Ishikawa (cell line): ENCODE measurements at regions not wholly inside any gene's neighbourhood (a gene's known extent, or its start where the extent isn't known, plus 50 kb on each side); places are given as distances from the start of the nearest gene placed in this dataset.

Source experiments
- CEBPB ChIP-seq: IDR thresholded peaks from 2 replicates; pipeline ENCODE4 v1.6.1; 2012
- CREB1 ChIP-seq: IDR thresholded peaks from 2 replicates; pipeline ENCODE4 v1.6.1; 2012; ENCODE audit warnings: low read depth
- EGR1 ChIP-seq: IDR thresholded peaks from 2 replicates; pipeline ENCODE4 v1.6.1; 2012
- EP300 ChIP-seq: IDR thresholded peaks from 2 replicates; pipeline ENCODE4 v1.6.1; 2012; ENCODE audit warnings: borderline replicate concordance
- FOXM1 ChIP-seq: IDR thresholded peaks from 2 replicates; pipeline ENCODE4 v1.6.1; 2012; ENCODE audit warnings: low read depth, borderline replicate concordance
- MAX ChIP-seq: IDR thresholded peaks from 2 replicates; pipeline ENCODE4 v1.6.1; 2012
- NFIC ChIP-seq: IDR thresholded peaks from 2 replicates; pipeline ENCODE4 v1.6.1; 2012
- RAD21 ChIP-seq: IDR thresholded peaks from 2 replicates; pipeline ENCODE4 v1.6.1; 2012; ENCODE audit warnings: low read depth
- REST ChIP-seq: IDR thresholded peaks from 2 replicates; pipeline ENCODE4 v1.6.1; 2012; ENCODE audit warnings: low read depth, mild to moderate bottlenecking
- TAF1 ChIP-seq: IDR thresholded peaks from 2 replicates; pipeline ENCODE4 v1.6.1; 2012; ENCODE audit warnings: low read depth, mild to moderate bottlenecking
- TEAD4 ChIP-seq: IDR thresholded peaks from 2 replicates; pipeline ENCODE4 v1.6.1; 2012
- USF1 ChIP-seq: IDR thresholded peaks from 2 replicates; pipeline ENCODE4 v1.6.1; 2012
- YY1 ChIP-seq: IDR thresholded peaks from 2 replicates; pipeline ENCODE4 v1.6.1; 2012; ENCODE audit warnings: low read depth
- ZBTB7A ChIP-seq: IDR thresholded peaks from 2 replicates; pipeline ENCODE4 v1.6.1; 2012; ENCODE audit warnings: low read depth

- TF ChIP-seq REST (no peak), TEAD4 (no peak), MAX (no peak), CREB1 (no peak), EP300 (no peak), RAD21 (no peak), ZBTB7A (no peak), USF1 (no peak), EGR1 (no peak), YY1 (no peak), CEBPB (no peak), NFIC (no peak), TAF1 (no peak), FOXM1 (no peak)
Observed at GRCh38 chr9:6078382-6079105, 63.1 kb upstream of the RANBP6 start.
